Posterior vena cava (tissue), 2 donors: ENCODE measurements at regions not wholly inside any gene's neighbourhood (a gene's known extent, or its start where the extent isn't known, plus 50 kb on each side); places are given as distances from the start of the nearest gene placed in this dataset.
"Not testable (repeated sequence)": the region's sequence is repeated elsewhere in the genome, so short reads cannot be mapped to it uniquely, and the experiment has no call there.

Experiments
- DNase-seq: peaks from one replicate; pipeline ENCODE4 v3.0.0-alpha.2; 2020; ENCODE audit warnings: low spot score
- intact Hi-C, 2 donors: fragments of 100-400 bp; cut with DNase I; formaldehyde crosslinking; loops; one replicate each; pipeline versions ENCODE4 v1.14.1 to v1.14.2; 2022 to 2023
- donor health status: DM: yes; HTN: yes; CAD: no.
- donor health status: DM: yes; HTN: yes; CAD: no.

DNA sequence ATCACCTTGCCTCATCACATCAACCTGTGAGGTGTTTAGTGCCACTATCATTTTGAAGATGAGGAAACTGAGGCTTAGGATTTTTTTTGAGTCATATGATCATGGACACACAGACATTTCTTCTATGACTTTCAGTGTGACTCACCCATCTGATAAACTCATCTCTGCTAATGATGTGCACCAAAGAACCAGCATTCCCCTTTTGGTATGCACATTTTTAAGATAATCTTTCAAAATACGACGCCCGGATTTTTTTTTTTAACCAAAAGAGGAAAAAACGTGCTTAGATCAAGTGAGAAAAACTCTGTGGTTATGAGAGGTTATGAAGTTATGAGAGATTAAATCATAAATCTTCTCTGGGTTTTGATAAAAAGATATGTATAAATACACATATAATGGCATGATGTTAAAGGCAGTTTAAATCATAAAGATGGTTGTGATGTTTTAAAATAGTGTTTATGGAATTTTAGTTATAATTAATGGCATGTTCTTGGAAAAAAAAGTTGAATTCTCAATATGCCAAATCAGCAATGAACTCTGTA, 948.1 kb downstream of the TMTC2 start:
- no peak for DNase-seq
- intact Hi-C loops, result no loop called here

DNA sequence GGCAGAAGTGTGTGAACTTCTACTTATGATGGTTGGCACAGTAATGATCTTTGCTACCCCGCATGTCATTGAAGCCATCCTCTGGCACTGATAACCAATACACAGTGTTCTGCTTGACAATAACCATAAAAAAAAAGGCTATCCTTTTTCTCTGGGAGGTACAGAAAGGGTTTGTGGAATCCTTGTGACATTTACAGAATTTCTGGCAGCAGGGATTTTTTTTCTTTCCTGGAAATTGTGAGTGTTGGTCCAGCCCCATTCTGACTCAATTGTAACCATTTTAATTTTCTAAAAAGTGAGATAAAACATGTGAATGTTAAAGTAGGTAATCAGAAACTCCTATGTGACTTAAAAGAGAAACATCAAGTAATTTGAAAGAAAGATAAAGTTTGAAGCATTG, 943.8 kb downstream of the TMTC2 start:
- DNase-seq, result no peak
- intact Hi-C loops, result no loop called here

DNA sequence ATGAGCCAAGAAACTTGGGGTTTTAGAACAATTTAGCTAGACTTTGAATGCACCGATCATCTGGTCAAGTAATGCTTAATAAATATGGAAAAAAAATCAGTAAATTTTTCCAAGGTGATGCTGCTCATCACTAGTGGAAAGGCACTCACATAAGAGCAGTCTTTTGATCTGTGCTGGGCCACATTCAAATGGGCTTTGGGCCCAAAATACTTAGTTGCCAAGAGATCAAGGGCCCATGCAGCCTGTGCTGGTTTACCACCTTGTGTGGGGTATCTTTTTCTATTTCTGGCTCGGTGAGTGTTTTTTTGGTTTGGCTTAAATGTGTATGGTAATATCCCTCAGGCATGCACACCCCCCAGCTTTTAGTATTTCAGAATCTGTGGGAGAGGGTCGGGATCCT, 943.2 kb downstream of the TMTC2 start:
- DNase-seq, result no peak
- intact Hi-C loops, result no loop called here

- intact Hi-C loops, result no loop called here
- DNase-seq, result no peak
Observed at GRCh38 chr12:83622205-83622604, 935.5 kb downstream of the TMTC2 start.

GRCh38 chr12:83619973-83620372, 933.3 kb downstream of the TMTC2 start:
- DNase-seq, result no peak
- intact Hi-C loops, result no loop called here

- intact Hi-C loops, result no loop called here
- no peak for DNase-seq
Observed at GRCh38 chr12:83615152-83615551, 928.4 kb downstream of the TMTC2 start.

- intact Hi-C loops, result no loop called here
- DNase-seq, result no peak
Observed at GRCh38 chr12:83613586-83614110, 926.9 kb downstream of the TMTC2 start.

DNA sequence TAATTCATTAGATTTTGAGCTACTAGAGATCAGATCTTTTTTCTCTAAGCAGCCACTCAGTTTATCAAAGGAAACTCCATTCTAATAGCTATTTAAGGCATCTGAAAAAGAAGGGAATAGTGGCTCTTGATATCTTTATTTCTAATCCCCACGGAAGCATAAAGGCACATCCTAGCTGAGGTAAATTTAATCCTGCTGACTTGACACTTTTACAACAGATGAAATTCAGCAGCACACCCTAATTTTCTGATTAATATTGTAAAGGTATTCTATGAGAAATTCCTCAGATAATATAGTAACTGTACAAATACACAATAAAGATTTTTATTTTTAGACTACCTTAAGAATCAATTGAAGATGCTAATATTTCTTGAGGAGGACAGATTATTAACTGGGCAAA, 916.4 kb downstream of the TMTC2 start:
- intact Hi-C loops, result no loop called here
- no peak for DNase-seq

- intact Hi-C loops, result no loop called here
- no peak for DNase-seq
Observed at GRCh38 chr12:83575326-83575725, 888.6 kb downstream of the TMTC2 start.

GRCh38 chr12:83574142-83574541, 887.4 kb downstream of the TMTC2 start:
- no peak for DNase-seq
- intact Hi-C loops, result no loop called here

GRCh38 chr12:83573671-83574070, 887.0 kb downstream of the TMTC2 start:
- peak; percentile 76 for DNase-seq
- intact Hi-C loops, result no loop called here

- DNase-seq, result no peak
- intact Hi-C loops, result loop anchor here in 1 of 2 donors (2.0 kb wide), 1 partner anchor 19 kb away; no protein-coding TSS in a partner anchor
Observed at GRCh38 chr12:83559650-83560049, 872.9 kb downstream of the TMTC2 start.

DNA sequence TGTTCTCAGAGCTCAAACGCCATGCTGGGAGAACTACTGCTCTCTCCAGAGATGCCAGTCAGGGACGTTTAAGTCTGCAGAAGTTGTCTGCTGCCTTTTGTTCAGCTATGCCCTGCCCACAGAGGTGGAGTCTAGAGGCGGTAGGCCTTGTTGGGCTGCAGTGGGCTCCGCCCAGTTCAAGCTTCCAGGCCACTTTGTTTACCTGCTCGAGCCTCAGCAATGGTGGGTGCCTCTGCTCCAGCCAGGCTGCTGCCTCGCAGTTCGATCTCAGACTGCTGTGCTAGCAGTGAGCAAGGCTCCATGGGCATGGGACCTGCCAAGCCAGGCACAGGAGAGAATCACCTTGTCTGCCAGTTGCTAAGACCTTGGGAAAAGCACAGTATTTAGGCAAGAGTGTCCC, 869.3 kb downstream of the TMTC2 start:
- DNase-seq, intact Hi-C loops: not testable (repeated sequence)

GRCh38 chr12:83541446-83541845, 854.7 kb downstream of the TMTC2 start:
- intact Hi-C loops, result no loop called here
- DNase-seq, result no peak

DNA sequence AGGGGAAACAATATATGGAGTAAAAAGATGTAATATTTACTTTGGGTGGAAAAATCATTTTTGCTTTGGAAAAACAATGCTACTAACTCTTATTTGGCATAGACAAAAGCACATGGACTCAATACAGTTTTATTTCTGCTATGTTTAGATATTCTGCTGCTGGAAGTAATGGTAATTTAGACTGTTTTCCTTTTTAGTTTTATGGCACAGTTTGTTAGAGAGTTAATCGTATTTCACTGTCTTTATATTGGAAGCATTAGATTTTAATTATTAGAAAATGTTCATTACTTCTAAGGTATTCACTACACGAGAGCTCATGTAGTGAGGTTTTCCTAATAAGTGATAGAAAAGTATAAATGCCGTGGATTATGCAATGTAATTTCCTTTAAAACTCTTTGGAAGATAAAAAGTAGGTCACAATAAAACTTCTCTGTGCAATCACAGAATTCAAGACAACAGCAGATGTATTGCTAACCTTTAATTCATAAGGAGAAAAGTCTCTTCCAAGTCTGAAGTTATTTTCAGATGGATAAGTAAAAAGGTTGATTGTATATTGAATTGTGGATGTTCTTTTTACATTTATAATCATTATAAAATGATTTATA, 851.8 kb downstream of the TMTC2 start:
- no peak for DNase-seq

DNA sequence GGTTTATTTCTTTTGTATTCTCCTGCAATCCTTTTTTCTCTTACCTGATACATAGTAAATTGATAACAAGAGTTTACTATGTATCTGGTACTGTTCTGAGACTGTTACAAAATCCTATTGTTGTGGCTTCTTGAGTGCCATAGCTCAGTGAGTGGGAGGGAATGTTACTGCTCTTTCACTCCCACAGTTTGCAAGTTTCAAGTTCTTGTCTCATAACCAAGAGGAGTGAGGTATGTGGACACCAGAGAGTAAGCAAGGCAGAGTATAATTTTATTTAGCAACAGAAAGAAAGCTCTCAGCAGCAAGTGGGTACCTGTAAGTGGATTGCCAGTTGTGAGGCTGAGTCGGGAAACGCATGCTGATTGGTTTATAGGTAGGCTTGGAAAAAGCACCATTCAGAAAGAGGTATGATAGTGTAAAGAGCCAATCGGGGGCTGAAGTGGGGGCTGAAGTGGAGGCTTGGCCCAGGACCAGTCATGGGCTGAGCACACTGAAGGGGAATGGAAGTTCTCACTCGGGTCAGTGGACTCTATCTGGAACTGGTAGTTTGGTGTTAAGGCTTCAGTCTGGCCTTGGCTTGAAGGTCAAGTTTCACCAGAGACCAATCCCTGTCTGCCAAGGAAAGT, 850.8 kb downstream of the TMTC2 start:
- DNase-seq, result no peak
- intact Hi-C loops, result no loop called here

More for the DNA sequence above, 851.8 kb downstream of the TMTC2 start:
- intact Hi-C loops, result no loop called here

DNA sequence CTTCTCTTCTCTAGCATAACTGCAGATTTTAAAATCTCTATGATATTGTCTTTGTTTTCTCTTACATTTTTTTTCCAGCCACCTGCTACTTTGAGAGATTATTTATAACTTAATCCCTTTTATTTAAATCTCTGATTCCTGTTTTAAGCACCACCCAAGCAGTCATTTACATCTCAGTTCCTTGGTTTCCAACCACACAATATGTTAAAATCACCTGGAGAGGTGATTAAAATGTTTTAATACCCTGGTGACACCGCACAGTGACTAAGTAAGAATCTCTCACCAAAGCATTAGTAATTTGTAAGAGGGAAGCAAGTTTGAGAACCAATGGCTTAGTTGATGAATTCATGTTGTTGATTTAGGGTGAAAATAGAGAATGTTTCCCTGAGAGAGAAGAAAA, 849.8 kb downstream of the TMTC2 start:
- intact Hi-C loops, result no loop called here
- no peak for DNase-seq

DNA sequence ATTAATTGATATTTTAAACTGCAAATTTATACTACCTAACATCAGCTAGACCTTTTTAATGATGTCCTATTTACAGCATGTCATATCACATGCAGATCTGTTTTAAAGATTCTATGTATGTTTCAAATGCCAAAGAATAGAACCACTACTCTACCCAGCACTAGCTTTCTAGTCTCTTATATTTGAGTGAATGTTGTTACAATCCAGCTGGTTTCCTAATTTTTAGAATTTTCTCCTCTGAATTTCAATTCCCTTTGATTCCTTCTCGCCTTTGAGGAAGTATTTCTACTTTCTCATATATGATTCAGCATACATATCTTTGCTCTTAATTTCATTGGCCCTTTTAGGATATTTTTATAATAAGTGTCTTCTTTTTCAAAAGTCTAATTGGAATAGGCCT, 841.9 kb downstream of the TMTC2 start:
- no peak for DNase-seq
- intact Hi-C loops, result no loop called here

GRCh38 chr12:83527810-83528209, 841.1 kb downstream of the TMTC2 start:
- intact Hi-C loops, result no loop called here
- no peak for DNase-seq

DNA sequence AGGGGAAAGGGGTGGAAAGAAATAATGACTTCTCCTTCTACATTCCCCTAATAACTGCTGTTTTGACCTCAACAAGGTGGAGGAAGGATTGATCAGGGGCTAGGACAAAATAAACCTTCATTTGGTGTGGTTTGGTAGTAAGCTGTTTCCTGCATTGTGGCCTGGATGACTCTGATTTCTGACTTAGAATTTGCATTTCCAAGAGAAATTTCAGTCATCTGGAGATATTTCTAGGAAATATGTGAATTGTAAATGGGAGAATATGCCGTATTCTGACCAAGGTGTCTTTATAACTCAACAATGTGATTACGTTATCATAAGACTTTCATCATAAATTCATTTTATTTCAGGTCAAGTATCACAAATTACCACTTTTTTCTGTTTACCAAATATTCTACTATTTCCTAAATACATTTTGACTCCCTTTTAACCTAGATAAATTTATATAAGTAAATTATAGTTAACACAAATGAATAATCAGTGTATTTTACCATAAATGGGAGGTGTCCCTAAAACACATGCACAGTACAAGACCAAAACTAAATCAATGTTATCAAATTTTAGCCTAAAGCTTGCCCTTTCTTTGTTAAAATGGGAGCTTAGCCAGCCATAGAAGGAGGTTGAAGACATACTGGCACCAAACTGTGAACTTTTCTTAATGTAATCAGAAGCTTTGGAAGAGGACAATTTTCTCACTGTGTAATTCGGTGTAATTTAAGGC, 828.8 kb downstream of the TMTC2 start:
- no peak for DNase-seq
- intact Hi-C loops, result no loop called here
